ENCODE measurements at regions not wholly inside any gene's neighbourhood (a gene's known extent, or its start where the extent isn't known, plus 50 kb on each side); places are given as distances from the start of the nearest gene placed in this dataset.

GRCh38 chr16:72247821-72248253, 75.9 kb upstream of the PMFBP1 start:
- Histone ChIP-seq H3K36me3 (no peaks in the 10 kb centered on the region), H3K9me3 (no peaks in the 10 kb centered on the region), H3K27ac (no peak overlapping the region), H3K4me1 (no peaks in the 10 kb centered on the region), H3K4me3 (no peak overlapping the region), H3K27me3 (no peaks in the 10 kb centered on the region)
- intact Hi-C loops (cut with DNase I): no loop called here
- TF ChIP-seq CTCF (IDR thresholded peaks at IDR 0.05) (no peak), POLR2A (IDR thresholded peaks at IDR 0.05) (no peak), POLR2AphosphoS5 (IDR thresholded peaks at IDR 0.05; ENCODE audit: insufficient read depth in 1 of 2, low read depth in 1 of 2) (no peak)
- no peak for DNase-seq (ENCODE audit: extremely low spot score in 2 of 2)

- intact Hi-C loops (cut with DNase I): no loop called here
These were observed 74.5 kb upstream of the PMFBP1 start for GRCh38 chr16:72246423-72246822.

GRCh38 chr16:72244853-72245252, 72.9 kb upstream of the PMFBP1 start:
- intact Hi-C loops (cut with DNase I): no loop called here

More at GRCh38 chr16:72246423-72246822, 74.5 kb upstream of the PMFBP1 start:
- H3K36me3 ChIP-seq: no peaks in the 10 kb centered on the region
- DNase-seq (ENCODE audit: extremely low spot score in 2 of 2): no peak
- H3K27me3 ChIP-seq: no peaks in the 10 kb centered on the region
- H3K4me3 ChIP-seq: no peak overlapping the region
- H3K27ac ChIP-seq: no peak overlapping the region
- no peak for TF ChIP-seq CTCF (IDR thresholded peaks at IDR 0.05)
- no peak for TF ChIP-seq POLR2AphosphoS5 (IDR thresholded peaks at IDR 0.05; ENCODE audit: insufficient read depth in 1 of 2, low read depth in 1 of 2)
- no peak for TF ChIP-seq POLR2A (IDR thresholded peaks at IDR 0.05)
- no peaks in the 10 kb centered on the region for H3K4me1 ChIP-seq
- no peaks in the 10 kb centered on the region for H3K9me3 ChIP-seq

GRCh38 chr16:72243621-72244020, 71.7 kb upstream of the PMFBP1 start:
- TF ChIP-seq POLR2A (IDR thresholded peaks at IDR 0.05) (no peak), CTCF (IDR thresholded peaks at IDR 0.05) (no peak), POLR2AphosphoS5 (IDR thresholded peaks at IDR 0.05; ENCODE audit: insufficient read depth in 1 of 2, low read depth in 1 of 2) (no peak)
- H3K4me3 ChIP-seq: no peak overlapping the region
- DNase-seq (ENCODE audit: extremely low spot score in 2 of 2): no peak
- H3K27me3 ChIP-seq: no peaks in the 10 kb centered on the region
- H3K27ac ChIP-seq: no peak overlapping the region
- H3K9me3 ChIP-seq: no peaks in the 10 kb centered on the region
- intact Hi-C loops (cut with DNase I): no loop called here
- H3K36me3 ChIP-seq: no peaks in the 10 kb centered on the region
- H3K4me1 ChIP-seq: no peaks in the 10 kb centered on the region

More at GRCh38 chr16:72244853-72245252, 72.9 kb upstream of the PMFBP1 start:
- no peak for TF ChIP-seq POLR2A (IDR thresholded peaks at IDR 0.05)
- Histone ChIP-seq H3K27me3 (no peaks in the 10 kb centered on the region), H3K27ac (no peak overlapping the region), H3K4me3 (no peak overlapping the region), H3K4me1 (no peaks in the 10 kb centered on the region), H3K9me3 (no peaks in the 10 kb centered on the region), H3K36me3 (no peaks in the 10 kb centered on the region)
- no peak for DNase-seq (ENCODE audit: extremely low spot score in 2 of 2)

GRCh38 chr16:72242757-72243156, 70.8 kb upstream of the PMFBP1 start:
- DNase-seq (ENCODE audit: extremely low spot score in 2 of 2): no peak
- no peak overlapping the region for H3K4me3 ChIP-seq
- no peak overlapping the region for H3K27ac ChIP-seq
- H3K27me3 ChIP-seq: no peaks in the 10 kb centered on the region
- no peaks in the 10 kb centered on the region for H3K4me1 ChIP-seq
- no peaks in the 10 kb centered on the region for H3K9me3 ChIP-seq
- no peaks in the 10 kb centered on the region for H3K36me3 ChIP-seq
- intact Hi-C loops (cut with DNase I): no loop called here
- TF ChIP-seq POLR2AphosphoS5 (IDR thresholded peaks at IDR 0.05; ENCODE audit: insufficient read depth in 1 of 2, low read depth in 1 of 2) (no peak), CTCF (IDR thresholded peaks at IDR 0.05) (no peak), POLR2A (IDR thresholded peaks at IDR 0.05) (no peak)

Data from vagina (tissue), 2 donors.